CD14-positive monocyte (primary cell): ENCODE measurements at regions not wholly inside any gene's neighbourhood (a gene's known extent, or its start where the extent isn't known, plus 50 kb on each side); places are given as distances from the start of the nearest gene placed in this dataset.

Experiments
- DNase-seq, 3 donors: peaks; one replicate each; pipeline ENCODE4 v3.0.0-alpha.2; 2011 to 2022
- H2AFZ ChIP-seq: 2 replicates; pipeline ENCODE4 v1.6.0; 2012; ENCODE audit warnings: mild to moderate bottlenecking, low read depth, low read length, inconsistent platforms; ENCODE audit not compliant: insufficient read depth, poor library complexity, severe bottlenecking
- H3K27ac ChIP-seq, 2 donors: 1 replicate in 1 of 2; 2 replicates in 1 of 2; pipeline ENCODE4 v1.5.1; 2012 to 2013; ENCODE audit warnings: low read length in 2 of 2, control low read depth in 1 of 2, inconsistent platforms in 1 of 2, low read depth in 1 of 2, mild to moderate bottlenecking in 1 of 2
- H3K27me3 ChIP-seq, 2 donors: one replicate each; pipeline versions ENCODE4 v1.6.0 to v1.6.1; 2011 to 2013; ENCODE audit warnings: low read length in 2 of 2; ENCODE audit not compliant: control insufficient read depth in 2 of 2, insufficient read depth in 2 of 2
- H3K36me3 ChIP-seq, 2 donors: replicated peaks in 1 of 2; 1 replicate in 1 of 2; 2 replicates in 1 of 2; pipeline versions ENCODE4 v1.5.1 to v1.6.1; 2012 to 2013; ENCODE audit warnings: low read length in 2 of 2, control low read depth in 1 of 2, inconsistent platforms in 1 of 2, mild to moderate bottlenecking in 1 of 2; ENCODE audit not compliant: insufficient read depth in 2 of 2, control insufficient read depth in 1 of 2
- H3K4me1 ChIP-seq, 2 donors: 1 replicate in 1 of 2; 2 replicates in 1 of 2; pipeline versions ENCODE4 v1.5.1 to v1.6.1; 2012 to 2013; ENCODE audit warnings: low read length in 2 of 2, control low read depth in 1 of 2, inconsistent platforms in 1 of 2, mild to moderate bottlenecking in 1 of 2, moderate library complexity in 1 of 2; ENCODE audit not compliant: insufficient read depth in 2 of 2, control insufficient read depth in 1 of 2
- H3K4me2 ChIP-seq: replicated peaks from 2 replicates; pipeline ENCODE3; 2012; ENCODE audit warnings: low read length, moderate library complexity, mild to moderate bottlenecking; ENCODE audit not compliant: poor library complexity, severe bottlenecking; ENCODE audit errors: extremely low read depth
- H3K4me3 ChIP-seq, 3 experiments: fragments of 200-600 bp in 1 of 3; sonication (generic) in 1 of 3; replicated peaks in 1 of 3; 1 replicate in 2 of 3; 2 replicates in 1 of 3; pipeline ENCODE4 v1.5.1; 2011 to 2013; ENCODE audit warnings: low read length in 3 of 3, mild to moderate bottlenecking in 3 of 3, control low read depth in 2 of 3, low read depth in 2 of 3, inconsistent platforms in 1 of 3, moderate library complexity in 1 of 3
- H3K79me2 ChIP-seq: 2 replicates; pipeline ENCODE4 v1.6.0; 2012; ENCODE audit warnings: mild to moderate bottlenecking, control low read depth, inconsistent platforms, low read length, moderate library complexity; ENCODE audit not compliant: insufficient read depth
- H3K9ac ChIP-seq: 2 replicates; pipeline ENCODE4 v1.6.0; 2017; ENCODE audit warnings: low read length, mild to moderate bottlenecking; ENCODE audit not compliant: insufficient read depth, poor library complexity, severe bottlenecking
- H3K9me3 ChIP-seq, 2 donors: replicated peaks in 1 of 2; 1 replicate in 1 of 2; 2 replicates in 1 of 2; pipeline versions ENCODE4 v1.5.1 to v1.6.1; 2012 to 2013; ENCODE audit warnings: low read length in 2 of 2, control low read depth in 1 of 2; ENCODE audit not compliant: control insufficient read depth in 1 of 2, insufficient read depth in 1 of 2
- H4K20me1 ChIP-seq: 2 replicates; pipeline ENCODE4 v1.6.0; 2012; ENCODE audit warnings: mild to moderate bottlenecking, low read length, control low read depth, moderate library complexity; ENCODE audit not compliant: insufficient read depth
- H3K27ac Mint-ChIP-seq, 7 donors: one replicate each; pipeline ENCODE4 v1.8.0; 2020; ENCODE audit warnings: mild to moderate bottlenecking in 7 of 7, mixed read lengths in 7 of 7, moderate library complexity in 6 of 7, inconsistent platforms in 2 of 7
- H3K27me3 Mint-ChIP-seq, 3 donors: one replicate each; pipeline ENCODE4 v1.8.0; 2021 to 2022; ENCODE audit warnings: low read depth in 3 of 3, mild to moderate bottlenecking in 3 of 3, mixed read lengths in 3 of 3, moderate library complexity in 3 of 3, inconsistent platforms in 1 of 3
- H3K36me3 Mint-ChIP-seq, 2 donors: one replicate each; pipeline ENCODE4 v1.8.0; 2020; ENCODE audit warnings: mixed read lengths in 2 of 2, inconsistent platforms in 1 of 2, mild to moderate bottlenecking in 1 of 2
- H3K4me1 Mint-ChIP-seq: one replicate; pipeline ENCODE4 v1.8.0; 2020; ENCODE audit warnings: mild to moderate bottlenecking, mixed read lengths
- H3K4me3 Mint-ChIP-seq, 2 donors: one replicate each; pipeline ENCODE4 v1.8.0; 2020; ENCODE audit warnings: mild to moderate bottlenecking in 2 of 2, mixed read lengths in 2 of 2, moderate library complexity in 1 of 2
- H3K9me3 Mint-ChIP-seq, 7 donors: one replicate each; pipeline ENCODE4 v1.8.0; 2020 to 2022; ENCODE audit warnings: mixed read lengths in 7 of 7, mild to moderate bottlenecking in 6 of 7, moderate library complexity in 6 of 7, inconsistent platforms in 2 of 7
- WGBS: methylation state at CpG from one replicate; pipeline ENCODE4 v1.1.5; 2013; ENCODE audit warnings: missing lambda C conversion rate; ENCODE audit not compliant: insufficient coverage; 5-methylcytosine and 5-hydroxymethylcytosine counted together
- intact Hi-C, 2 donors: fragments of 100-400 bp; cut with micrococcal nuclease; formaldehyde crosslinking; loops; one replicate each; pipeline versions ENCODE4 v1.15.0 to v1.15.1; 2023
- TF ChIP-seq, protein P1 (sequence below): fragments of 200-600 bp; IDR thresholded peaks from one replicate; pipeline ENCODE4 v1.8.0; 2022; ENCODE audit warnings: antibody characterized with exemption, mild to moderate bottlenecking

DNA sequence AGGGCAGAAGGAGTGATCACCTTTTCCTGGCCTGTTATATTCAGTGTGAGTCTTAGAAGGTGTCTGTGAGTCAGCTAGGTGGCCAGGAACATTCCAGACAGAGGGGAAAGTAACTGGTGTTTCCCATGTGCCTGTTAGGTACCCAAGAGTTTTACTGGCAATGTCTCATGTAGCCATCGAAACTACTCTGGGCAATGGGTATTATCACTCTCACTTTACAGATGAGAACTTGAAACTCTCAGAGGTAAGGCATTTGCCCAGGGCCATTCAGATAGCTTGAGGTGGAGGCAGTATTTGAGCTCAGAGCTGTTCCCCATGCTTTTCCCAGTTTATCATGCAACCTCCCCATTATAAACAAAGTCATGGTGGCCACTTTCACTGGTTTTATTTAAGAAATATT lies 80.4 kb upstream of the NHS start:
- TF ChIP-seq, protein P1, sequence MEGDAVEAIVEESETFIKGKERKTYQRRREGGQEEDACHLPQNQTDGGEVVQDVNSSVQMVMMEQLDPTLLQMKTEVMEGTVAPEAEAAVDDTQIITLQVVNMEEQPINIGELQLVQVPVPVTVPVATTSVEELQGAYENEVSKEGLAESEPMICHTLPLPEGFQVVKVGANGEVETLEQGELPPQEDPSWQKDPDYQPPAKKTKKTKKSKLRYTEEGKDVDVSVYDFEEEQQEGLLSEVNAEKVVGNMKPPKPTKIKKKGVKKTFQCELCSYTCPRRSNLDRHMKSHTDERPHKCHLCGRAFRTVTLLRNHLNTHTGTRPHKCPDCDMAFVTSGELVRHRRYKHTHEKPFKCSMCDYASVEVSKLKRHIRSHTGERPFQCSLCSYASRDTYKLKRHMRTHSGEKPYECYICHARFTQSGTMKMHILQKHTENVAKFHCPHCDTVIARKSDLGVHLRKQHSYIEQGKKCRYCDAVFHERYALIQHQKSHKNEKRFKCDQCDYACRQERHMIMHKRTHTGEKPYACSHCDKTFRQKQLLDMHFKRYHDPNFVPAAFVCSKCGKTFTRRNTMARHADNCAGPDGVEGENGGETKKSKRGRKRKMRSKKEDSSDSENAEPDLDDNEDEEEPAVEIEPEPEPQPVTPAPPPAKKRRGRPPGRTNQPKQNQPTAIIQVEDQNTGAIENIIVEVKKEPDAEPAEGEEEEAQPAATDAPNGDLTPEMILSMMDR = no peak
- Histone ChIP-seq H3K36me3 (no peaks in the 10 kb centered on the region), H3K4me2 (no peak overlapping the region), H2AFZ (no peak overlapping the region), H3K9ac (no peak overlapping the region), H3K79me2 (no peaks in the 10 kb centered on the region), H4K20me1 (no peaks in the 10 kb centered on the region), H3K9me3 (no peaks in the 10 kb centered on the region), H3K27me3 (peaks cover 0 to 5% of the 10 kb centered on the region in 2 donors), H3K4me1 (no peaks in the 10 kb centered on the region), H3K4me3 (no peak overlapping the region), H3K27ac (no peak overlapping the region)
- Mint-ChIP-seq H3K4me3 (no peak overlapping the region), H3K9me3 (peaks cover 0 to 15% (median 3%) of the 10 kb centered on the region in 7 donors), H3K27ac (no peak overlapping the region), H3K27me3 (peaks cover 0 to 7% (median 3%) of the 10 kb centered on the region in 3 donors), H3K36me3 (no peaks in the 10 kb centered on the region), H3K4me1 (peaks cover 2% of the 10 kb centered on the region)
- WGBS = no CpG with 5 or more reads among the region's 1 CpG
- no peak for DNase-seq
- intact Hi-C loops = no loop called here

- Mint-ChIP-seq H3K4me3 (no peak overlapping the region), H3K9me3 (peaks cover 0 to 12% (median 2%) of the 10 kb centered on the region in 7 donors), H3K4me1 (peaks cover 2% of the 10 kb centered on the region), H3K27ac (no peak overlapping the region), H3K27me3 (peaks cover 0 to 5% (median 3%) of the 10 kb centered on the region in 3 donors), H3K36me3 (no peaks in the 10 kb centered on the region)
- Histone ChIP-seq H3K27ac (no peak overlapping the region), H3K4me3 (no peak overlapping the region), H4K20me1 (no peaks in the 10 kb centered on the region), H3K79me2 (no peaks in the 10 kb centered on the region), H3K9ac (no peak overlapping the region), H3K4me1 (no peaks in the 10 kb centered on the region), H2AFZ (no peak overlapping the region), H3K36me3 (no peaks in the 10 kb centered on the region), H3K27me3 (peaks cover 0 to 5% of the 10 kb centered on the region in 2 donors), H3K9me3 (no peaks in the 10 kb centered on the region), H3K4me2 (no peak overlapping the region)
- TF ChIP-seq, protein P1 = no peak
- DNase-seq = no peak
- intact Hi-C loops = no loop called here
- no CpG with 5 or more reads among the region's 1 CpG for WGBS
Observed at GRCh38 chrX:17295791-17296190, 79.2 kb upstream of the NHS start.
